Body of pancreas (tissue), 4 donors: ENCODE measurements at regions not wholly inside any gene's neighbourhood (a gene's known extent, or its start where the extent isn't known, plus 50 kb on each side); places are given as distances from the start of the nearest gene placed in this dataset.

ENCODE experiments used
- ATAC-seq: fragments of 150-250 bp; one replicate; pipeline ENCODE4 v1.9.1; 2016
- DNase-seq, 4 donors: peaks; one replicate each; pipeline ENCODE4 v3.0.0-alpha.2; 2019
- H3K27ac ChIP-seq, 4 donors: fragments of 200-600 bp; sonication (generic); 1 replicate in 3 of 4; 2 replicates in 1 of 4; pipeline versions ENCODE4 v1.5.1 to v1.6.1; 2016 to 2019; ENCODE audit warnings: mild to moderate bottlenecking in 1 of 4, mixed read lengths in 1 of 4, moderate library complexity in 1 of 4
- H3K27me3 ChIP-seq, 2 donors: fragments of 200-600 bp; sonication (generic); one replicate each; pipeline ENCODE4 v1.6.0; 2016; ENCODE audit warnings: mild to moderate bottlenecking in 1 of 2
- H3K36me3 ChIP-seq, 2 donors: fragments of 200-600 bp; sonication (generic); replicated peaks in 1 of 2; 2 replicates each; pipeline ENCODE4 v1.5.1; 2016; ENCODE audit warnings: low read depth in 2 of 2; ENCODE audit not compliant: insufficient read depth in 1 of 2
- H3K4me1 ChIP-seq: fragments of 200-600 bp; sonication (generic); one replicate; pipeline ENCODE4 v1.6.0; 2016
- H3K4me3 ChIP-seq, 2 donors: fragments of 200-600 bp; sonication (generic); 1 replicate in 1 of 2; 2 replicates in 1 of 2; pipeline ENCODE4 v1.5.1; 2016 to 2019
- H3K9me3 ChIP-seq, 3 donors: fragments of 200-600 bp; sonication (generic); 1 replicate in 2 of 3; 2 replicates in 1 of 3; pipeline ENCODE4 v1.5.1; 2016
- POLR2A ChIP-seq, 3 donors: fragments of 450-650 bp; IDR thresholded peaks; one replicate each; pipeline ENCODE4 v1.6.1; 2016; ENCODE audit warnings: antibody characterized with exemption in 3 of 3, mild to moderate bottlenecking in 2 of 3
- WGBS, 2 donors: methylation state at CpG; one replicate each; pipeline ENCODE4 v1.1.5; 2017; 5-methylcytosine and 5-hydroxymethylcytosine counted together
- intact Hi-C: fragments of 100-400 bp; cut with DNase I; formaldehyde crosslinking; loops from one replicate; pipeline ENCODE4 v1.15.1; 2023
- TF ChIP-seq, protein P1 (sequence below), 7 experiments: fragments of 450-650 bp in 4 of 7; fragments of 200-600 bp in 3 of 7; sonication (generic) in 3 of 7; IDR thresholded peaks; one replicate each; pipeline ENCODE4 v1.5.1; 2016 to 2019; ENCODE audit warnings: antibody characterized with exemption in 7 of 7

DNA sequence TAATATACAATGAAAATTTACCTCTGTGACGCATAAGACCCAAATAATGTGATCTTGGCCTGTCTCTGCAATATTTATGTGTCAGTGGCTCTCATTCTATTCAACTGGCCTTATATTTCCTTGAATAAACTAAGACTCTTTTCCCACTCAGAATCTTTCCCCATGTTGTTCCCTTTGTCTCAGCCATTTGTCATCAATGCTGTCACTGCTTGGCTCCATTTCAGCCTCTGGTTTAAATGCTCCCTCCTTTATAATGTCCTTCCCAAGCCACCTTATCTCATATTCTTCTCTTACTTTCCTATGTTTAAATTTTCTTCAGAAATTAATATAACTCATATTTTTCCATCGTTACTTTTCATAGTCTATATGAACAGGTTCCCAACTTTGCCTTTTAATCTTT lies 158.3 kb upstream of the DTNA start:
- no peak overlapping the region for H3K4me3 ChIP-seq
- DNase-seq: peak in 2 of 4 donors; percentile 18 to 23
- no peaks in the 10 kb centered on the region for H3K9me3 ChIP-seq
- TF ChIP-seq POLR2A (IDR thresholded peaks at IDR 0.05): no peak
- TF ChIP-seq, protein P1, sequence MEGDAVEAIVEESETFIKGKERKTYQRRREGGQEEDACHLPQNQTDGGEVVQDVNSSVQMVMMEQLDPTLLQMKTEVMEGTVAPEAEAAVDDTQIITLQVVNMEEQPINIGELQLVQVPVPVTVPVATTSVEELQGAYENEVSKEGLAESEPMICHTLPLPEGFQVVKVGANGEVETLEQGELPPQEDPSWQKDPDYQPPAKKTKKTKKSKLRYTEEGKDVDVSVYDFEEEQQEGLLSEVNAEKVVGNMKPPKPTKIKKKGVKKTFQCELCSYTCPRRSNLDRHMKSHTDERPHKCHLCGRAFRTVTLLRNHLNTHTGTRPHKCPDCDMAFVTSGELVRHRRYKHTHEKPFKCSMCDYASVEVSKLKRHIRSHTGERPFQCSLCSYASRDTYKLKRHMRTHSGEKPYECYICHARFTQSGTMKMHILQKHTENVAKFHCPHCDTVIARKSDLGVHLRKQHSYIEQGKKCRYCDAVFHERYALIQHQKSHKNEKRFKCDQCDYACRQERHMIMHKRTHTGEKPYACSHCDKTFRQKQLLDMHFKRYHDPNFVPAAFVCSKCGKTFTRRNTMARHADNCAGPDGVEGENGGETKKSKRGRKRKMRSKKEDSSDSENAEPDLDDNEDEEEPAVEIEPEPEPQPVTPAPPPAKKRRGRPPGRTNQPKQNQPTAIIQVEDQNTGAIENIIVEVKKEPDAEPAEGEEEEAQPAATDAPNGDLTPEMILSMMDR (IDR thresholded peaks at IDR 0.05): no peak
- no peak overlapping the region for H3K27ac ChIP-seq
- H3K4me1 ChIP-seq: peaks cover 36% of the 10 kb centered on the region
- no peaks in the 10 kb centered on the region for H3K36me3 ChIP-seq
- WGBS, 2 donors: 87 to 93% methylated on average over 2 of the region's 2 CpGs
- H3K27me3 ChIP-seq: no peaks in the 10 kb centered on the region
- intact Hi-C loops: no loop called here
- ATAC-seq: no peak

GRCh38 chr18:34562252-34562870 lies 147.7 kb upstream of the DTNA start:
- WGBS, 2 donors: 84 to 87% methylated on average over 6 of the region's 6 CpGs
- intact Hi-C loops: no loop called here
- H3K9me3 ChIP-seq: no peaks in the 10 kb centered on the region
- no peak overlapping the region for H3K27ac ChIP-seq
- H3K4me1 ChIP-seq: no peaks in the 10 kb centered on the region
- no peak for DNase-seq
- TF ChIP-seq, protein P1 (IDR thresholded peaks at IDR 0.05): no peak
- TF ChIP-seq POLR2A (IDR thresholded peaks at IDR 0.05): no peak
- no peaks in the 10 kb centered on the region for H3K36me3 ChIP-seq
- no peak for ATAC-seq
- no peak overlapping the region for H3K4me3 ChIP-seq
- H3K27me3 ChIP-seq: no peaks in the 10 kb centered on the region

DNA sequence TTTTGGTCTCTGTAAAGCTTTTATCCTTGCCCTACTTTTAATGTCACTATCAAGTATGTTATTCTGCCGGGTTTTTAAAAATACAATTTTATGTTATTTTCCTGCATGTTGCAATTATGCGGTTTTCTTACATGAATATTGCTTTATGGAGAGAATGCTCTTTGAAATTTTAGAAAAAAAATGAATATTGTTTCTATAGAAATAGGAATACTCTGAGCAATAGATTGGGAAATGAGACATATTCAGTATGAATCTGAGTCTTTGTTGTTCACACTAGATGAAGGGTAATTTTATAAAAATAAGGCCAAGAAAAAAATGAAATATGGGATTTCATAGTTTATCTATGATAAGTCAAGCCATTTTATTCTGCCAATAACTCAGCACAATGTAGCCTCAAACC lies 142.2 kb upstream of the DTNA start:
- Histone ChIP-seq H3K27ac (no peak overlapping the region), H3K4me3 (no peak overlapping the region), H3K4me1 (no peaks in the 10 kb centered on the region), H3K9me3 (no peaks in the 10 kb centered on the region), H3K27me3 (no peaks in the 10 kb centered on the region), H3K36me3 (no peaks in the 10 kb centered on the region)
- TF ChIP-seq, protein P1 (IDR thresholded peaks at IDR 0.05): no peak
- TF ChIP-seq POLR2A (IDR thresholded peaks at IDR 0.05): no peak
- ATAC-seq (no peak), DNase-seq (no peak)
- 99% methylated on average over 2 of the region's 2 CpGs for WGBS, 2 donors
- intact Hi-C loops: no loop called here

DNA sequence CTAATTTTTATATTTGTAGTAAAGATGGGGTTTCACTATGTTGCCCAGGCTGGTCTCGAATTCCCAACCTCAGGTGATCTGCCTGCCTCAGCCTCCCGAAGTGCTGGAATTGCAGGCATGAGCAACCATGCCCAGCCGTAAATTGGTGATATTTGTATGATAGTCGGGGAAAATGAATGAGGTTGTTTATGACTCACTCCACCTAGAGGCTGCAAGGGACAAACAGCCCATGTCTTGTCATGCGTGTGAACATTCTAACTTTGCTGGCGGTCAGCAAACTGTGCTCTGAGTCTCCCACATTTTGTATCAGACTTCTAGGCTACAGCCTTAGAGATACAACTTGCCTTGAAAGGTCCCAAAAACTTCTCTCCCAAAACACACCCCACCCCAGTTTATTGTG lies 133.5 kb upstream of the DTNA start:
- Histone ChIP-seq H3K4me1 (no peaks in the 10 kb centered on the region), H3K36me3 (no peaks in the 10 kb centered on the region), H3K9me3 (no peaks in the 10 kb centered on the region), H3K4me3 (no peak overlapping the region), H3K27me3 (no peaks in the 10 kb centered on the region), H3K27ac (no peak overlapping the region)
- 92 to 98% methylated on average over 6 of the region's 6 CpGs for WGBS, 2 donors
- no peak for DNase-seq
- TF ChIP-seq POLR2A (IDR thresholded peaks at IDR 0.05): no peak
- TF ChIP-seq, protein P1 (IDR thresholded peaks at IDR 0.05): no peak
- ATAC-seq: no peak
- intact Hi-C loops: no loop called here

- TF ChIP-seq, protein P1 (IDR thresholded peaks at IDR 0.05): no peak
- TF ChIP-seq POLR2A (IDR thresholded peaks at IDR 0.05): no peak
- ATAC-seq: no peak
- Histone ChIP-seq H3K4me1 (no peaks in the 10 kb centered on the region), H3K9me3 (no peaks in the 10 kb centered on the region), H3K4me3 (no peak overlapping the region), H3K36me3 (no peaks in the 10 kb centered on the region), H3K27ac (no peak overlapping the region), H3K27me3 (no peaks in the 10 kb centered on the region)
- DNase-seq: no peak
- WGBS, 2 donors: 96 to 97% methylated on average over 4 of the region's 4 CpGs
- intact Hi-C loops: no loop called here
Observed at GRCh38 chr18:34583895-34584294, 126.2 kb upstream of the DTNA start.
